ENCODE measurements at regions not wholly inside any gene's neighbourhood (a gene's known extent, or its start where the extent isn't known, plus 50 kb on each side); places are given as distances from the start of the nearest gene placed in this dataset.

DNA sequence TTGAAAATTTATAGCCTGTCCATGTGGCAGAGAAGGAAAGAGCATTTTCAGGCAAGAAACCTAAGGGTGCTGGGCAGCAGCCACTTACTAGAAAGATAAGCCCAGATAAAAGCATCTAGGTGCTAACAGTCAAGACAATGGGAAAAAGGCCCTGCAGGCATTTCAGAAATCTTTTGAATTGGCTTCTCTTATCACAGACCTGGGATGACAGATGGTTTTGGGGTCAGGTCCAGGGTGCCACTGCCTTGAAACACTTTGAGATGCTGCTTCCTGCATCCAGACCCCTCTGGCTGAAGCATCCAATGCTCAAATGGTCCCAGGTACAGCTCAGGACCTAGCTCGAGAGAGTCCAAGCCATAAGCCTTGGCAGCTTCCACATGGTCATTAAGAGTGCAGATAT lies 466.5 kb downstream of the FSCB start:
- Histone ChIP-seq H3K36me3 (replicated peaks in 1 of 2; ENCODE audit: control extremely low read depth in 1 of 2, control insufficient read depth in 1 of 2, extremely low read depth in 1 of 2, insufficient read depth in 2 of 2, low read length in 1 of 2) (no peaks in the 10 kb centered on the region), H3K9ac (ENCODE audit: low read length) (no peak overlapping the region), H3K4me2 (replicated peaks; ENCODE audit: low read depth, low read length, poor library complexity, severe bottlenecking) (no peak overlapping the region), H3K27ac (ENCODE audit: low read length in 2 of 2) (no peak overlapping the region), H3K79me2 (ENCODE audit: control insufficient read depth, insufficient read depth, low read length) (no peaks in the 10 kb centered on the region), H3K27me3 (replicated peaks in 1 of 4; ENCODE audit: control extremely low read depth in 1 of 4, control insufficient read depth in 3 of 4, insufficient read depth in 4 of 4, low read length in 3 of 4) (no peaks in the 10 kb centered on the region), H3K4me1 (ENCODE audit: control insufficient read depth in 2 of 2, insufficient read depth in 2 of 2, low read length in 2 of 2) (no peaks in the 10 kb centered on the region), H3K4me3 (ENCODE audit: control extremely low read depth in 1 of 5, extremely low read depth in 1 of 5, insufficient read depth in 1 of 5, low read depth in 2 of 5, low read length in 4 of 5) (no peak overlapping the region), H3K9me3 (ENCODE audit: control extremely low read depth in 1 of 3, control insufficient read depth in 2 of 3, insufficient read depth in 1 of 3, low read length in 2 of 3) (peaks cover 0 to 8% (median 4%) of the 10 kb centered on the region in 3 donors), H4K20me1 (ENCODE audit: control insufficient read depth, insufficient read depth, low read length, poor library complexity, severe bottlenecking) (no peaks in the 10 kb centered on the region), H2AFZ (ENCODE audit: insufficient read depth, low read depth, low read length, poor library complexity, severe bottlenecking) (no peak overlapping the region)
- TF ChIP-seq, protein P1, sequence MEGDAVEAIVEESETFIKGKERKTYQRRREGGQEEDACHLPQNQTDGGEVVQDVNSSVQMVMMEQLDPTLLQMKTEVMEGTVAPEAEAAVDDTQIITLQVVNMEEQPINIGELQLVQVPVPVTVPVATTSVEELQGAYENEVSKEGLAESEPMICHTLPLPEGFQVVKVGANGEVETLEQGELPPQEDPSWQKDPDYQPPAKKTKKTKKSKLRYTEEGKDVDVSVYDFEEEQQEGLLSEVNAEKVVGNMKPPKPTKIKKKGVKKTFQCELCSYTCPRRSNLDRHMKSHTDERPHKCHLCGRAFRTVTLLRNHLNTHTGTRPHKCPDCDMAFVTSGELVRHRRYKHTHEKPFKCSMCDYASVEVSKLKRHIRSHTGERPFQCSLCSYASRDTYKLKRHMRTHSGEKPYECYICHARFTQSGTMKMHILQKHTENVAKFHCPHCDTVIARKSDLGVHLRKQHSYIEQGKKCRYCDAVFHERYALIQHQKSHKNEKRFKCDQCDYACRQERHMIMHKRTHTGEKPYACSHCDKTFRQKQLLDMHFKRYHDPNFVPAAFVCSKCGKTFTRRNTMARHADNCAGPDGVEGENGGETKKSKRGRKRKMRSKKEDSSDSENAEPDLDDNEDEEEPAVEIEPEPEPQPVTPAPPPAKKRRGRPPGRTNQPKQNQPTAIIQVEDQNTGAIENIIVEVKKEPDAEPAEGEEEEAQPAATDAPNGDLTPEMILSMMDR (IDR thresholded peaks at IDR 0.05), result no peak
- no peak for TF ChIP-seq EZH2 (IDR thresholded peaks at IDR 0.05; ENCODE audit: borderline replicate concordance, insufficient read depth, low read depth, low read length, poor library complexity, severe bottlenecking)
- peaks cover 7% of the 10 kb centered on the region for H3K4me1 Mint-ChIP-seq
- H3K27ac Mint-ChIP-seq, result no peak overlapping the region
- no peak overlapping the region for H3K4me3 Mint-ChIP-seq
- intact Hi-C loops (cut with micrococcal nuclease), result no loop called here
- H3K27me3 Mint-ChIP-seq, result no peaks in the 10 kb centered on the region
- ChIA-PET CTCF (no interaction called here), POLR2A (no interaction called here)
- WGBS (ENCODE audit: insufficient coverage), result 44% methylated on average over 1 of the region's 1 CpG
- no peak for DNase-seq
- peaks cover 10% of the 10 kb centered on the region for H3K9me3 Mint-ChIP-seq (ENCODE audit: insufficient read depth)
- ATAC-seq (ENCODE audit: low read depth), result no peak

DNA sequence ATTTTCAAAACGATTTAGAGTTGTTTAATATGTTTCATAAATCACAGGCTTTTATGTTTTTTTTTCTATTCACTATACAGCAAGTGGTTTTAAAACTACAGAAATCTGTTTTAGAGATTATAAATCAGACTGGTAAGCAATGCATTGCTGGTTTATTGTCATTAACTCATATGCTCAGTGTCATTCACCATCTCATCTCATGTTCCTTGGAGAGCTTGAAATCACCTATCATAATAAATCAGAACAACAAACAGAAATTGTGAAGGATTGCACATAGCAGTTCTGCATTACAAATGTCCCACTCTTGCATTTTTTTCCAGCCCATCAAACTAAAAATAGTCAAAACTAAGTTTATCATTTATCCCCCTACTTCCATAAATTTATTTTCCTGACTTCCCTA lies 470.8 kb downstream of the FSCB start:
- H3K9me3 Mint-ChIP-seq (ENCODE audit: insufficient read depth), result peaks cover 10% of the 10 kb centered on the region
- no peaks in the 10 kb centered on the region for H3K27me3 Mint-ChIP-seq
- Histone ChIP-seq H4K20me1 (ENCODE audit: control insufficient read depth, insufficient read depth, low read length, poor library complexity, severe bottlenecking) (no peaks in the 10 kb centered on the region), H3K9ac (ENCODE audit: low read length) (no peak overlapping the region), H3K4me3 (ENCODE audit: control extremely low read depth in 1 of 5, extremely low read depth in 1 of 5, insufficient read depth in 1 of 5, low read depth in 2 of 5, low read length in 4 of 5) (no peak overlapping the region), H3K4me1 (ENCODE audit: control insufficient read depth in 2 of 2, insufficient read depth in 2 of 2, low read length in 2 of 2) (no peaks in the 10 kb centered on the region), H3K79me2 (ENCODE audit: control insufficient read depth, insufficient read depth, low read length) (no peaks in the 10 kb centered on the region), H3K27me3 (replicated peaks in 1 of 4; ENCODE audit: control extremely low read depth in 1 of 4, control insufficient read depth in 3 of 4, insufficient read depth in 4 of 4, low read length in 3 of 4) (no peaks in the 10 kb centered on the region), H3K4me2 (replicated peaks; ENCODE audit: low read depth, low read length, poor library complexity, severe bottlenecking) (no peak overlapping the region), H3K36me3 (replicated peaks in 1 of 2; ENCODE audit: control extremely low read depth in 1 of 2, control insufficient read depth in 1 of 2, extremely low read depth in 1 of 2, insufficient read depth in 2 of 2, low read length in 1 of 2) (no peaks in the 10 kb centered on the region), H2AFZ (ENCODE audit: insufficient read depth, low read depth, low read length, poor library complexity, severe bottlenecking) (no peak overlapping the region), H3K27ac (ENCODE audit: low read length in 2 of 2) (no peak overlapping the region), H3K9me3 (ENCODE audit: control extremely low read depth in 1 of 3, control insufficient read depth in 2 of 3, insufficient read depth in 1 of 3, low read length in 2 of 3) (peaks cover 0 to 8% (median 3%) of the 10 kb centered on the region in 3 donors)
- intact Hi-C loops (cut with micrococcal nuclease), result no loop called here
- ChIA-PET CTCF (no interaction called here), POLR2A (no interaction called here)
- no peak overlapping the region for H3K27ac Mint-ChIP-seq
- TF ChIP-seq EZH2 (IDR thresholded peaks at IDR 0.05; ENCODE audit: borderline replicate concordance, insufficient read depth, low read depth, low read length, poor library complexity, severe bottlenecking), result no peak
- TF ChIP-seq, protein P1 (IDR thresholded peaks at IDR 0.05), result no peak
- ATAC-seq (ENCODE audit: low read depth), result no peak
- no peaks in the 10 kb centered on the region for H3K4me1 Mint-ChIP-seq
- no CpG with 5 or more reads among the region's 1 CpG for WGBS (ENCODE audit: insufficient coverage)
- no peak for DNase-seq
- H3K4me3 Mint-ChIP-seq, result no peak overlapping the region

All from B cell (primary cell).